Epithelial cell of proximal tubule (primary cell): ENCODE measurements at regions not wholly inside any gene's neighbourhood (a gene's known extent, or its start where the extent isn't known, plus 50 kb on each side); places are given as distances from the start of the nearest gene placed in this dataset.

Source experiments
- DNase-seq: peaks from one replicate; pipeline ENCODE4 v3.0.0-alpha.2; 2011; ENCODE audit warnings: low read depth
- H3K4me3 ChIP-seq: 2 replicates; pipeline ENCODE4 v1.5.1; 2011; ENCODE audit warnings: low read depth, mild to moderate bottlenecking, low read length
- CTCF ChIP-seq: conservative IDR thresholded peaks from 2 replicates; pipeline ENCODE4 v1.5.1; 2012; ENCODE audit warnings: low read depth, mild to moderate bottlenecking, low read length

GRCh38 chr21:17455451-17455850, 57.4 kb upstream of the CXADR start:
- DNase-seq = no peak
- no peak overlapping the region for H3K4me3 ChIP-seq

GRCh38 chr21:17458279-17458678, 54.6 kb upstream of the CXADR start:
- DNase-seq = no peak
- no peak for TF ChIP-seq CTCF
- no peak overlapping the region for H3K4me3 ChIP-seq

More at GRCh38 chr21:17455451-17455850, 57.4 kb upstream of the CXADR start:
- TF ChIP-seq CTCF = no peak

- DNase-seq = no peak
- no peak for TF ChIP-seq CTCF
- no peak overlapping the region for H3K4me3 ChIP-seq
These were observed 52.7 kb upstream of the CXADR start for GRCh38 chr21:17460094-17460493.

GRCh38 chr21:17461014-17461413, 51.8 kb upstream of the CXADR start:
- no peak for DNase-seq
- no peak for TF ChIP-seq CTCF
- H3K4me3 ChIP-seq = no peak overlapping the region

- no peak for TF ChIP-seq CTCF
- DNase-seq = no peak
- H3K4me3 ChIP-seq = no peak overlapping the region
These were observed 51.3 kb upstream of the CXADR start for GRCh38 chr21:17461582-17461981.

- no peak for DNase-seq
These were observed 50.4 kb upstream of the CXADR start for GRCh38 chr21:17462276-17462981.

More at GRCh38 chr21:17462276-17462981, 50.4 kb upstream of the CXADR start:
- H3K4me3 ChIP-seq = no peak overlapping the region
- no peak for TF ChIP-seq CTCF
